Raji (cell line): ENCODE measurements at regions not wholly inside any gene's neighbourhood (a gene's known extent, or its start where the extent isn't known, plus 50 kb on each side); places are given as distances from the start of the nearest gene placed in this dataset.

ENCODE experiments used
- POLR2A ChIP-seq: IDR thresholded peaks from 2 replicates; pipeline ENCODE4 v1.6.1; 2011; ENCODE audit warnings: low read depth, low read length, control low read depth; ENCODE audit not compliant: insufficient read depth

GRCh38 chr6:144898052-144898689 lies 613.0 kb downstream of the UTRN start:
- no peak for TF ChIP-seq POLR2A

- no peak for TF ChIP-seq POLR2A
Measured at GRCh38 chr6:144898741-144899140, 613.6 kb downstream of the UTRN start.

- TF ChIP-seq POLR2A = no peak
Measured at GRCh38 chr6:144899161-144899560, 614.0 kb downstream of the UTRN start.

- no peak for TF ChIP-seq POLR2A
Measured at GRCh38 chr6:144901412-144901811, 616.3 kb downstream of the UTRN start.

GRCh38 chr6:144908004-144908403 lies 622.9 kb downstream of the UTRN start:
- TF ChIP-seq POLR2A = no peak

GRCh38 chr6:144909753-144910285 lies 624.7 kb downstream of the UTRN start:
- TF ChIP-seq POLR2A = no peak

- no peak for TF ChIP-seq POLR2A
Measured at GRCh38 chr6:144911322-144911721, 626.2 kb downstream of the UTRN start.

GRCh38 chr6:144912474-144912873 lies 627.3 kb downstream of the UTRN start:
- TF ChIP-seq POLR2A = no peak

- TF ChIP-seq POLR2A = no peak
Measured at GRCh38 chr6:144918073-144918472, 632.9 kb downstream of the UTRN start.

GRCh38 chr6:144919560-144919959 lies 634.4 kb downstream of the UTRN start:
- no peak for TF ChIP-seq POLR2A

GRCh38 chr6:144920391-144920961 lies 635.3 kb downstream of the UTRN start:
- TF ChIP-seq POLR2A = no peak

GRCh38 chr6:144921206-144921975 lies 636.3 kb downstream of the UTRN start:
- no peak for TF ChIP-seq POLR2A

- no peak for TF ChIP-seq POLR2A
Measured at GRCh38 chr6:144922120-144922722, 637.1 kb downstream of the UTRN start.

GRCh38 chr6:144928847-144929246 lies 643.7 kb downstream of the UTRN start:
- TF ChIP-seq POLR2A = no peak

- TF ChIP-seq POLR2A = no peak
Measured at GRCh38 chr6:144929262-144929661, 644.1 kb downstream of the UTRN start.

- no peak for TF ChIP-seq POLR2A
Measured at GRCh38 chr6:144931172-144932035, 646.3 kb downstream of the UTRN start.
